ENCODE measurements at regions not wholly inside any gene's neighbourhood (a gene's known extent, or its start where the extent isn't known, plus 50 kb on each side); places are given as distances from the start of the nearest gene placed in this dataset.

- peak; percentile 49; the same call in 1 of the 2 replicates for ATAC-seq (ENCODE audit: low read depth)
- no peak overlapping the region for H4K91ac ChIP-seq (ENCODE audit: insufficient read depth, low read depth, low read length)
- no peak overlapping the region for H3K18ac ChIP-seq (ENCODE audit: low read depth, low read length)
- H4K5ac ChIP-seq (ENCODE audit: low read depth, low read length): no peak overlapping the region
- no peak overlapping the region for H2AK9ac ChIP-seq (replicated peaks; ENCODE audit: low read depth, low read length, poor library complexity)
- H3K9me3 ChIP-seq (ENCODE audit: control insufficient read depth, insufficient read depth, low read length): no peaks in the 10 kb centered on the region
- H3K23ac ChIP-seq (ENCODE audit: low read depth, low read length): no peak overlapping the region
- H3K9me1 ChIP-seq (ENCODE audit: insufficient read depth, low read length): no peaks in the 10 kb centered on the region
- in situ Hi-C loops (cut with MboI; ENCODE audit: low sequenced_read_pairs): no loop called here
- POLR2A ChIA-PET (ENCODE audit: unreplicated experiment): no interaction called here
- TF ChIP-seq FOS (IDR thresholded peaks at IDR 0.05; ENCODE audit: low read depth, low read length) (peak; percentile 79), MAFK (IDR thresholded peaks at IDR 0.05; ENCODE audit: low read depth, low read length) (no peak), CTCF (conservative IDR thresholded peaks at IDR 0.05; ENCODE audit: low read depth, low read length) (no peak), BHLHE40 (IDR thresholded peaks at IDR 0.05; ENCODE audit: low read depth, low read length) (0 out of 2 replicates have a peak, but pooled peaks have one; percentile 1)
- H3K9ac ChIP-seq (ENCODE audit: low read depth, low read length): no peak overlapping the region
- no peak overlapping the region for H3K56ac ChIP-seq (ENCODE audit: extremely low read depth, insufficient read depth, low read length)
- no peak overlapping the region for H2BK20ac ChIP-seq (ENCODE audit: low read depth, low read length)
- no peaks in the 10 kb centered on the region for H4K20me1 ChIP-seq (ENCODE audit: insufficient read depth, low read length)
- no peaks in the 10 kb centered on the region for H3K36me3 ChIP-seq (ENCODE audit: control insufficient read depth, insufficient read depth, low read length)
- H2BK5ac ChIP-seq (ENCODE audit: low read depth, low read length, poor library complexity, severe bottlenecking): no peak overlapping the region
- H2AK5ac ChIP-seq (ENCODE audit: low read depth, low read length): no peak overlapping the region
- no TSS peak for BruUV-seq (replicated peaks)
- intact Hi-C loops (cut with micrococcal nuclease): no loop called here
- no peaks in the 10 kb centered on the region for H3K27me3 ChIP-seq (ENCODE audit: control insufficient read depth, insufficient read depth, low read length)
- no peak overlapping the region for H2BK120ac ChIP-seq (ENCODE audit: low read depth, low read length)
- DNase-seq: peak; percentile 93
- no peak overlapping the region for H3K14ac ChIP-seq (replicated peaks; ENCODE audit: low read depth, low read length)
- peaks cover 3% of the 10 kb centered on the region; the same call in 1 of the 2 replicates for H3K4me1 ChIP-seq (ENCODE audit: control insufficient read depth, insufficient read depth, low read length)
- H4K8ac ChIP-seq (ENCODE audit: low read depth in 2 of 2, low read length in 2 of 2): no peak overlapping the region
- H2AFZ ChIP-seq (replicated peaks; ENCODE audit: low read length, poor library complexity): no peak overlapping the region
- no peaks in the 10 kb centered on the region for H3K79me1 ChIP-seq (ENCODE audit: low read depth in 1 of 2, low read length in 2 of 2)
- H3K4ac ChIP-seq (ENCODE audit: low read depth, low read length): no peak overlapping the region
- H3K27ac ChIP-seq (ENCODE audit: insufficient read depth, low read length): no peak overlapping the region
- dilution Hi-C loops (cut with HindIII; ENCODE audit: low sequenced_read_pairs, unreplicated experiment): no loop called here
- no peak overlapping the region for H2BK15ac ChIP-seq (ENCODE audit: low read depth, low read length)
- no peak overlapping the region for H3K4me2 ChIP-seq (ENCODE audit: low read depth, low read length)
- no CpG with 5 or more reads among the region's 2 CpGs for WGBS, 2 experiments (ENCODE audit: extremely low coverage in 2 of 2, insufficient read length in 1 of 2)
- CTCF ChIA-PET: no interaction called here
- no peak overlapping the region for H3K4me3 ChIP-seq (ENCODE audit: insufficient read depth, low read depth, low read length)
These were observed 444.2 kb upstream of the JAG1 start for GRCh38 chr20:11117808-11118528.
